ENCODE measurements at regions not wholly inside any gene's neighbourhood (a gene's known extent, or its start where the extent isn't known, plus 50 kb on each side); places are given as distances from the start of the nearest gene placed in this dataset.
"Not testable (repeated sequence)": the region's sequence is repeated elsewhere in the genome, so short reads cannot be mapped to it uniquely, and the experiment has no call there.

- Mint-ChIP-seq H3K27ac (no peak overlapping the region), H3K9me3 (peaks cover 0 to 5% of the 10 kb centered on the region in 2 donors), H3K4me3 (no peak overlapping the region), H3K27me3 (no peaks in the 10 kb centered on the region), H3K4me1 (peaks cover 5% of the 10 kb centered on the region)
- DNase-seq, result no peak
- no peak for ATAC-seq
These were observed 307.5 kb downstream of the EDEM1 start for GRCh38 chr3:5494905-5495519.

GRCh38 chr3:5497497-5497896 is 310.0 kb downstream of the EDEM1 start:
- no peak overlapping the region for H3K4me3 Mint-ChIP-seq
- peaks cover 5% of the 10 kb centered on the region for H3K4me1 Mint-ChIP-seq
- peaks cover 0 to 5% of the 10 kb centered on the region in 2 donors for H3K9me3 Mint-ChIP-seq
- DNase-seq (no peak), ATAC-seq (no peak)
- H3K27ac Mint-ChIP-seq, result no peak overlapping the region
- no peaks in the 10 kb centered on the region for H3K27me3 Mint-ChIP-seq

- H3K9me3 Mint-ChIP-seq, result peaks cover 0 to 5% of the 10 kb centered on the region in 2 donors
- H3K4me3 Mint-ChIP-seq, result no peak overlapping the region
- H3K27me3 Mint-ChIP-seq, result no peaks in the 10 kb centered on the region
- H3K4me1 Mint-ChIP-seq, result peaks cover 5% of the 10 kb centered on the region
- DNase-seq (no peak), ATAC-seq (no peak)
- peak overlapping the region in 1 of 2 donors; percentile 74 for H3K27ac Mint-ChIP-seq
These were observed 311.5 kb downstream of the EDEM1 start for GRCh38 chr3:5498981-5499380.

GRCh38 chr3:5499404-5499803 is 311.9 kb downstream of the EDEM1 start:
- Mint-ChIP-seq H3K4me3 (no peak overlapping the region), H3K27me3 (no peaks in the 10 kb centered on the region), H3K9me3 (peaks cover 0 to 5% of the 10 kb centered on the region in 2 donors), H3K4me1 (peaks cover 5% of the 10 kb centered on the region), H3K27ac (peak overlapping the region in 1 of 2 donors; percentile 74)
- no peak for ATAC-seq
- no peak for DNase-seq

GRCh38 chr3:5503136-5503535 is 315.6 kb downstream of the EDEM1 start:
- ATAC-seq, result no peak

GRCh38 chr3:5504135-5504534 is 316.6 kb downstream of the EDEM1 start:
- Mint-ChIP-seq H3K9me3 (peaks cover 12 to 16% of the 10 kb centered on the region in 2 donors), H3K27ac (no peak overlapping the region), H3K27me3 (no peaks in the 10 kb centered on the region), H3K4me3 (no peak overlapping the region), H3K4me1 (peaks cover 5% of the 10 kb centered on the region)
- DNase-seq, result no peak
- no peak for ATAC-seq

More at GRCh38 chr3:5503136-5503535, 315.6 kb downstream of the EDEM1 start:
- Mint-ChIP-seq H3K4me3 (no peak overlapping the region), H3K27ac (no peak overlapping the region), H3K4me1 (peaks cover 5% of the 10 kb centered on the region), H3K27me3 (no peaks in the 10 kb centered on the region), H3K9me3 (peaks cover 5 to 7% of the 10 kb centered on the region in 2 donors)
- DNase-seq, result no peak

- peaks cover 22 to 26% of the 10 kb centered on the region in 2 donors for H3K9me3 Mint-ChIP-seq
- H3K4me1 Mint-ChIP-seq, result no peaks in the 10 kb centered on the region
- DNase-seq (no peak), ATAC-seq (no peak)
- no peak overlapping the region for H3K27ac Mint-ChIP-seq
- no peaks in the 10 kb centered on the region for H3K27me3 Mint-ChIP-seq
- no peak overlapping the region for H3K4me3 Mint-ChIP-seq
These were observed 317.7 kb downstream of the EDEM1 start for GRCh38 chr3:5505163-5505562.

GRCh38 chr3:5505997-5506396 is 318.5 kb downstream of the EDEM1 start:
- no peak for DNase-seq
- H3K4me3 Mint-ChIP-seq, result no peak overlapping the region
- H3K4me1 Mint-ChIP-seq, result no peaks in the 10 kb centered on the region

GRCh38 chr3:5508860-5509259 is 321.4 kb downstream of the EDEM1 start:
- H3K9me3 Mint-ChIP-seq, result peaks cover 39 to 50% of the 10 kb centered on the region in 2 donors
- not testable (repeated sequence) for ATAC-seq, H3K27me3 Mint-ChIP-seq, DNase-seq, H3K27ac Mint-ChIP-seq, H3K4me1 Mint-ChIP-seq, H3K4me3 Mint-ChIP-seq

More at GRCh38 chr3:5505997-5506396, 318.5 kb downstream of the EDEM1 start:
- ATAC-seq, result no peak
- Mint-ChIP-seq H3K27ac (no peak overlapping the region), H3K9me3 (peaks cover 22 to 30% of the 10 kb centered on the region in 2 donors), H3K27me3 (no peaks in the 10 kb centered on the region)

GRCh38 chr3:5510300-5510699 is 322.8 kb downstream of the EDEM1 start:
- Mint-ChIP-seq H3K9me3 (peaks cover 39 to 54% of the 10 kb centered on the region in 2 donors), H3K27ac (no peak overlapping the region), H3K27me3 (no peaks in the 10 kb centered on the region), H3K4me1 (no peaks in the 10 kb centered on the region), H3K4me3 (no peak overlapping the region)
- ATAC-seq (no peak), DNase-seq (no peak)

- Mint-ChIP-seq H3K27me3 (no peaks in the 10 kb centered on the region), H3K27ac (no peak overlapping the region), H3K4me3 (no peak overlapping the region), H3K9me3 (peaks cover 6 to 14% of the 10 kb centered on the region in 2 donors), H3K4me1 (no peaks in the 10 kb centered on the region)
- ATAC-seq (no peak), DNase-seq (no peak)
These were observed 330.4 kb downstream of the EDEM1 start for GRCh38 chr3:5517921-5518320.

GRCh38 chr3:5520237-5520636 is 332.7 kb downstream of the EDEM1 start:
- no peaks in the 10 kb centered on the region for H3K9me3 Mint-ChIP-seq
- H3K27me3 Mint-ChIP-seq, result no peaks in the 10 kb centered on the region
- no peak overlapping the region for H3K27ac Mint-ChIP-seq
- DNase-seq, result no peak
- H3K4me1 Mint-ChIP-seq, result no peaks in the 10 kb centered on the region
- no peak overlapping the region for H3K4me3 Mint-ChIP-seq
- no peak for ATAC-seq

- Mint-ChIP-seq H3K27me3 (no peaks in the 10 kb centered on the region), H3K9me3 (peaks cover 0 to 4% of the 10 kb centered on the region in 2 donors), H3K27ac (no peak overlapping the region), H3K4me1 (no peaks in the 10 kb centered on the region), H3K4me3 (no peak overlapping the region)
- ATAC-seq (no peak), DNase-seq (no peak)
These were observed 335.6 kb downstream of the EDEM1 start for GRCh38 chr3:5523125-5523524.

GRCh38 chr3:5531039-5531438 is 343.5 kb downstream of the EDEM1 start:
- no peaks in the 10 kb centered on the region for H3K4me1 Mint-ChIP-seq

GRCh38 chr3:5531741-5532290 is 344.3 kb downstream of the EDEM1 start:
- peaks cover 0 to 10% of the 10 kb centered on the region in 2 donors for H3K9me3 Mint-ChIP-seq

More at GRCh38 chr3:5531039-5531438, 343.5 kb downstream of the EDEM1 start:
- no peak overlapping the region for H3K4me3 Mint-ChIP-seq
- no peak overlapping the region for H3K27ac Mint-ChIP-seq
- no peak for DNase-seq
- H3K9me3 Mint-ChIP-seq, result peaks cover 0 to 10% of the 10 kb centered on the region in 2 donors
- H3K27me3 Mint-ChIP-seq, result no peaks in the 10 kb centered on the region
- ATAC-seq, result no peak

GRCh38 chr3:5540532-5540931 is 353.0 kb downstream of the EDEM1 start:
- DNase-seq (no peak), ATAC-seq (no peak)
- no peak overlapping the region for H3K4me3 Mint-ChIP-seq
- H3K27ac Mint-ChIP-seq, result no peak overlapping the region
- no peaks in the 10 kb centered on the region for H3K4me1 Mint-ChIP-seq
- H3K9me3 Mint-ChIP-seq, result peaks cover 13 to 15% of the 10 kb centered on the region in 2 donors
- H3K27me3 Mint-ChIP-seq, result no peaks in the 10 kb centered on the region

More at GRCh38 chr3:5531741-5532290, 344.3 kb downstream of the EDEM1 start:
- no peak for DNase-seq
- no peak overlapping the region for H3K4me3 Mint-ChIP-seq
- H3K27ac Mint-ChIP-seq, result no peak overlapping the region
- ATAC-seq, result no peak
- H3K4me1 Mint-ChIP-seq, result no peaks in the 10 kb centered on the region
- H3K27me3 Mint-ChIP-seq, result no peaks in the 10 kb centered on the region
